ENCODE measurements at regions not wholly inside any gene's neighbourhood (a gene's known extent, or its start where the extent isn't known, plus 50 kb on each side); places are given as distances from the start of the nearest gene placed in this dataset.

GRCh38 chr2:18762667-18763066 is 173.3 kb upstream of the NT5C1B start:
- no peaks in the 10 kb centered on the region for H3K4me1 ChIP-seq (ENCODE audit: low read depth, poor library complexity, severe bottlenecking)
- H2AFZ ChIP-seq (ENCODE audit: low read depth): no peak overlapping the region
- H3K4me2 ChIP-seq: no peak overlapping the region; the same call in 1 of the 2 replicates
- no peaks in the 10 kb centered on the region for H3K79me2 ChIP-seq (ENCODE audit: insufficient read depth, low read depth)
- H3K9ac ChIP-seq: no peak overlapping the region
- no peaks in the 10 kb centered on the region for H3K27me3 ChIP-seq (ENCODE audit: insufficient read depth, low read depth)
- H3K4me3 ChIP-seq (IDR thresholded peaks at IDR 0.05; ENCODE audit: insufficient read depth, low read depth, low read length): no peak overlapping the region
- TF ChIP-seq CTCF (conservative IDR thresholded peaks at IDR 0.05; ENCODE audit: low read depth, low read length): no peak
- no peaks in the 10 kb centered on the region for H3K36me3 ChIP-seq (ENCODE audit: insufficient read depth)
- H4K20me1 ChIP-seq (ENCODE audit: insufficient read depth): no peaks in the 10 kb centered on the region
- H3K27ac ChIP-seq: no peak overlapping the region

GRCh38 chr2:18754286-18754685 is 164.9 kb upstream of the NT5C1B start:
- no peak overlapping the region for H3K4me3 ChIP-seq (IDR thresholded peaks at IDR 0.05; ENCODE audit: insufficient read depth, low read depth, low read length)
- TF ChIP-seq CTCF (conservative IDR thresholded peaks at IDR 0.05; ENCODE audit: low read depth, low read length): no peak

GRCh38 chr2:18753722-18754121 is 164.4 kb upstream of the NT5C1B start:
- no peaks in the 10 kb centered on the region for H3K79me2 ChIP-seq (ENCODE audit: insufficient read depth, low read depth)
- H3K27ac ChIP-seq: no peak overlapping the region
- H3K4me2 ChIP-seq: no peak overlapping the region
- H3K27me3 ChIP-seq (ENCODE audit: insufficient read depth, low read depth): no peaks in the 10 kb centered on the region
- H3K4me3 ChIP-seq (IDR thresholded peaks at IDR 0.05; ENCODE audit: insufficient read depth, low read depth, low read length): no peak overlapping the region
- H3K36me3 ChIP-seq (ENCODE audit: insufficient read depth): no peaks in the 10 kb centered on the region
- H4K20me1 ChIP-seq (ENCODE audit: insufficient read depth): no peaks in the 10 kb centered on the region
- no peak overlapping the region for H3K9ac ChIP-seq
- H2AFZ ChIP-seq (ENCODE audit: low read depth): no peak overlapping the region
- no peak for TF ChIP-seq CTCF (conservative IDR thresholded peaks at IDR 0.05; ENCODE audit: low read depth, low read length)
- no peaks in the 10 kb centered on the region for H3K4me1 ChIP-seq (ENCODE audit: low read depth, poor library complexity, severe bottlenecking)

More at GRCh38 chr2:18754286-18754685, 164.9 kb upstream of the NT5C1B start:
- Histone ChIP-seq H3K27me3 (ENCODE audit: insufficient read depth, low read depth) (no peaks in the 10 kb centered on the region), H2AFZ (ENCODE audit: low read depth) (no peak overlapping the region), H4K20me1 (ENCODE audit: insufficient read depth) (no peaks in the 10 kb centered on the region), H3K4me2 (no peak overlapping the region), H3K4me1 (ENCODE audit: low read depth, poor library complexity, severe bottlenecking) (no peaks in the 10 kb centered on the region), H3K79me2 (ENCODE audit: insufficient read depth, low read depth) (no peaks in the 10 kb centered on the region), H3K36me3 (ENCODE audit: insufficient read depth) (no peaks in the 10 kb centered on the region), H3K27ac (no peak overlapping the region), H3K9ac (no peak overlapping the region)

GRCh38 chr2:18752667-18753422 is 163.5 kb upstream of the NT5C1B start:
- Histone ChIP-seq H2AFZ (ENCODE audit: low read depth) (no peak overlapping the region), H3K4me3 (IDR thresholded peaks at IDR 0.05; ENCODE audit: insufficient read depth, low read depth, low read length) (no peak overlapping the region), H3K4me1 (ENCODE audit: low read depth, poor library complexity, severe bottlenecking) (no peaks in the 10 kb centered on the region), H3K36me3 (ENCODE audit: insufficient read depth) (no peaks in the 10 kb centered on the region), H3K4me2 (no peak overlapping the region), H3K27ac (no peak overlapping the region), H3K9ac (no peak overlapping the region), H4K20me1 (ENCODE audit: insufficient read depth) (no peaks in the 10 kb centered on the region), H3K27me3 (ENCODE audit: insufficient read depth, low read depth) (no peaks in the 10 kb centered on the region), H3K79me2 (ENCODE audit: insufficient read depth, low read depth) (no peaks in the 10 kb centered on the region)
- no peak for TF ChIP-seq CTCF (conservative IDR thresholded peaks at IDR 0.05; ENCODE audit: low read depth, low read length)
